ENCODE measurements at regions not wholly inside any gene's neighbourhood (a gene's known extent, or its start where the extent isn't known, plus 50 kb on each side); places are given as distances from the start of the nearest gene placed in this dataset.

GRCh38 chr13:24012648-24013047 is 115.3 kb upstream of the C1QTNF9B start:
- Histone ChIP-seq H3K4me1 (ENCODE audit: insufficient read depth, low read length) (no peaks in the 10 kb centered on the region), H3K36me3 (ENCODE audit: insufficient read depth, low read length) (no peaks in the 10 kb centered on the region), H3K27me3 (ENCODE audit: control insufficient read depth in 1 of 2, insufficient read depth in 2 of 2, low read length in 2 of 2) (peaks cover 0 to 3% of the 10 kb centered on the region in 2 experiments), H3K4me3 (ENCODE audit: low read length) (no peak overlapping the region), H3K27ac (ENCODE audit: low read depth in 1 of 2, low read length in 2 of 2) (no peak overlapping the region), H3K9me3 (ENCODE audit: control insufficient read depth in 1 of 2, insufficient read depth in 1 of 2, low read length in 2 of 2) (no peaks in the 10 kb centered on the region)
- H3K4me1 Mint-ChIP-seq (ENCODE audit: low read depth): no peaks in the 10 kb centered on the region
- no peak for TF ChIP-seq CTCF (IDR thresholded peaks at IDR 0.05)
- H3K36me3 Mint-ChIP-seq (ENCODE audit: low read depth): no peaks in the 10 kb centered on the region
- no peaks in the 10 kb centered on the region for H3K9me3 Mint-ChIP-seq
- intact Hi-C loops (cut with DNase I, micrococcal nuclease): no loop called here
- H3K4me3 Mint-ChIP-seq: no peak overlapping the region
- H3K27me3 Mint-ChIP-seq: no peaks in the 10 kb centered on the region
- ATAC-seq (ENCODE audit: poor library complexity) (no peak), DNase-seq (no peak)
- ChIA-PET POLR2A (no interaction called here), CTCF (no interaction called here)
- H3K27ac Mint-ChIP-seq: no peak overlapping the region

GRCh38 chr13:24013189-24013588 is 115.9 kb upstream of the C1QTNF9B start:
- Mint-ChIP-seq H3K4me1 (ENCODE audit: low read depth) (no peaks in the 10 kb centered on the region), H3K27me3 (no peaks in the 10 kb centered on the region), H3K36me3 (ENCODE audit: low read depth) (no peaks in the 10 kb centered on the region), H3K4me3 (no peak overlapping the region), H3K9me3 (no peaks in the 10 kb centered on the region), H3K27ac (no peak overlapping the region)
- intact Hi-C loops (cut with DNase I, micrococcal nuclease): no loop called here
- no peaks in the 10 kb centered on the region for H3K36me3 ChIP-seq (ENCODE audit: insufficient read depth, low read length)
- ATAC-seq (ENCODE audit: poor library complexity): no peak
- peaks cover 0 to 3% of the 10 kb centered on the region in 2 experiments for H3K27me3 ChIP-seq (ENCODE audit: control insufficient read depth in 1 of 2, insufficient read depth in 2 of 2, low read length in 2 of 2)
- no peak for TF ChIP-seq CTCF (IDR thresholded peaks at IDR 0.05)
- ChIA-PET CTCF (no interaction called here), POLR2A (no interaction called here)
- DNase-seq: no peak
- H3K4me1 ChIP-seq (ENCODE audit: insufficient read depth, low read length): no peaks in the 10 kb centered on the region
- H3K9me3 ChIP-seq (ENCODE audit: control insufficient read depth in 1 of 2, insufficient read depth in 1 of 2, low read length in 2 of 2): no peaks in the 10 kb centered on the region
- no peak overlapping the region for H3K4me3 ChIP-seq (ENCODE audit: low read length)
- H3K27ac ChIP-seq (ENCODE audit: low read depth in 1 of 2, low read length in 2 of 2): no peak overlapping the region

GRCh38 chr13:24016046-24016445 is 118.7 kb upstream of the C1QTNF9B start:
- Histone ChIP-seq H3K27me3 (ENCODE audit: control insufficient read depth in 1 of 2, insufficient read depth in 2 of 2, low read length in 2 of 2) (peaks cover 0 to 3% of the 10 kb centered on the region in 2 experiments), H3K4me1 (ENCODE audit: insufficient read depth, low read length) (no peaks in the 10 kb centered on the region), H3K27ac (ENCODE audit: low read depth in 1 of 2, low read length in 2 of 2) (no peak overlapping the region), H3K4me3 (ENCODE audit: low read length) (no peak overlapping the region), H3K9me3 (ENCODE audit: control insufficient read depth in 1 of 2, insufficient read depth in 1 of 2, low read length in 2 of 2) (no peaks in the 10 kb centered on the region), H3K36me3 (ENCODE audit: insufficient read depth, low read length) (no peaks in the 10 kb centered on the region)
- CTCF ChIA-PET: no interaction called here
- Mint-ChIP-seq H3K27me3 (no peaks in the 10 kb centered on the region), H3K9me3 (no peaks in the 10 kb centered on the region), H3K4me1 (ENCODE audit: low read depth) (no peaks in the 10 kb centered on the region), H3K4me3 (no peak overlapping the region), H3K27ac (no peak overlapping the region), H3K36me3 (ENCODE audit: low read depth) (no peaks in the 10 kb centered on the region)
- intact Hi-C loops (cut with DNase I, micrococcal nuclease): no loop called here
- no peak for ATAC-seq (ENCODE audit: poor library complexity)
- DNase-seq: no peak
- POLR2A ChIA-PET: no interaction called here
- TF ChIP-seq CTCF (IDR thresholded peaks at IDR 0.05): no peak

Measured in CD4-positive, alpha-beta T cell (primary cell).